EH (cell line): ENCODE measurements at regions not wholly inside any gene's neighbourhood (a gene's known extent, or its start where the extent isn't known, plus 50 kb on each side); places are given as distances from the start of the nearest gene placed in this dataset.
A peak's percentile ranks its signal among the peaks of the same experiment; 100 is the strongest.

Experiments used
- DNase-seq: peaks from one replicate; pipeline ENCODE4 v3.0.0-alpha.2; 2015; ENCODE audit warnings: low read depth

GRCh38 chr3:64464955-64465354 is 222.8 kb downstream of the ADAMTS9 start:
- no peak for DNase-seq

GRCh38 chr3:64463981-64464380 is 223.8 kb downstream of the ADAMTS9 start:
- no peak for DNase-seq

- peak; percentile 95 for DNase-seq
Observed at GRCh38 chr3:64462203-64462602, 225.6 kb downstream of the ADAMTS9 start.

GRCh38 chr3:64460877-64461276 is 226.9 kb downstream of the ADAMTS9 start:
- peak; percentile 97 for DNase-seq

- peak; percentile 45 for DNase-seq
Observed at GRCh38 chr3:64460141-64460730, 227.6 kb downstream of the ADAMTS9 start.

GRCh38 chr3:64459711-64460110 is 228.1 kb downstream of the ADAMTS9 start:
- peak; percentile 37 for DNase-seq

GRCh38 chr3:64457811-64458210 is 230.0 kb downstream of the ADAMTS9 start:
- peak; percentile 13 for DNase-seq

GRCh38 chr3:64456674-64457073 is 231.1 kb downstream of the ADAMTS9 start:
- no peak for DNase-seq

GRCh38 chr3:64455351-64455750 is 230.1 kb upstream of the PRICKLE2 start:
- no peak for DNase-seq

- no peak for DNase-seq
Observed at GRCh38 chr3:64454768-64455167, 229.5 kb upstream of the PRICKLE2 start.

- peak; percentile 73 for DNase-seq
Observed at GRCh38 chr3:64454179-64454578, 228.9 kb upstream of the PRICKLE2 start.

- no peak for DNase-seq
Observed at GRCh38 chr3:64451283-64452012, 226.2 kb upstream of the PRICKLE2 start.

- no peak for DNase-seq
Observed at GRCh38 chr3:64450396-64450956, 225.2 kb upstream of the PRICKLE2 start.

GRCh38 chr3:64449026-64449425 is 223.8 kb upstream of the PRICKLE2 start:
- no peak for DNase-seq

GRCh38 chr3:64445944-64446300 is 220.7 kb upstream of the PRICKLE2 start:
- DNase-seq = no peak

GRCh38 chr3:64445109-64445943 is 220.1 kb upstream of the PRICKLE2 start:
- peak; percentile 42 for DNase-seq

GRCh38 chr3:64444490-64445108 is 219.3 kb upstream of the PRICKLE2 start:
- no peak for DNase-seq

GRCh38 chr3:64443546-64444381 is 218.5 kb upstream of the PRICKLE2 start:
- DNase-seq = peak; percentile 85

GRCh38 chr3:64441861-64442260 is 216.6 kb upstream of the PRICKLE2 start:
- no peak for DNase-seq

- DNase-seq = peak; percentile 67
Observed at GRCh38 chr3:64440498-64440897, 215.2 kb upstream of the PRICKLE2 start.

GRCh38 chr3:64438812-64439211 is 213.5 kb upstream of the PRICKLE2 start:
- no peak for DNase-seq
